Astrocyte (in vitro differentiated cells and primary cell): ENCODE measurements at regions not wholly inside any gene's neighbourhood (a gene's known extent, or its start where the extent isn't known, plus 50 kb on each side); places are given as distances from the start of the nearest gene placed in this dataset.

Experiments
- DNase-seq: peaks from one replicate; pipeline ENCODE4 v3.0.0-alpha.2; 2010; ENCODE audit warnings: low read depth
- FAIRE-seq: peaks from 2 replicates; lab custom pipeline; 2011; peaks lifted over from hg19 to GRCh38; lab: Jason Lieb, UNC
- H2AFZ ChIP-seq: 2 replicates; pipeline ENCODE4 v1.6.0; 2012; ENCODE audit warnings: low read depth, low read length, inconsistent platforms
- H3K27ac ChIP-seq: 2 replicates; pipeline ENCODE4 v1.5.1; 2011; ENCODE audit warnings: low read depth, low read length, inconsistent platforms
- H3K27me3 ChIP-seq: 2 replicates; pipeline ENCODE4 v1.6.0; 2011; ENCODE audit warnings: low read length, inconsistent platforms; ENCODE audit not compliant: insufficient read depth
- H3K36me3 ChIP-seq: 2 replicates; pipeline ENCODE4 v1.5.1; 2011; ENCODE audit warnings: low read length, inconsistent platforms; ENCODE audit not compliant: insufficient read depth
- H3K4me1 ChIP-seq: 2 replicates; pipeline ENCODE4 v1.5.1; 2011; ENCODE audit warnings: low read length, inconsistent platforms; ENCODE audit not compliant: insufficient read depth
- H3K4me2 ChIP-seq: 2 replicates; pipeline ENCODE4 v1.6.0; 2012; ENCODE audit warnings: low read length, inconsistent platforms
- H3K4me3 ChIP-seq: 2 replicates; pipeline ENCODE4 v1.5.1; 2011; ENCODE audit warnings: low read depth, mild to moderate bottlenecking, low read length, inconsistent platforms; ENCODE audit not compliant: insufficient read depth
- H3K79me2 ChIP-seq: 2 replicates; pipeline ENCODE4 v1.6.0; 2012; ENCODE audit warnings: mild to moderate bottlenecking, low read length, inconsistent platforms; ENCODE audit not compliant: insufficient read depth
- H3K9ac ChIP-seq: 2 replicates; pipeline ENCODE4 v1.6.0; 2012; ENCODE audit warnings: mild to moderate bottlenecking, low read length, inconsistent platforms
- H3K9me3 ChIP-seq: 2 replicates; pipeline ENCODE4 v1.5.1; 2012; ENCODE audit warnings: low read depth, mild to moderate bottlenecking, low read length, inconsistent platforms; ENCODE audit not compliant: insufficient read depth
- H4K20me1 ChIP-seq: 2 replicates; pipeline ENCODE4 v1.6.0; 2012; ENCODE audit warnings: low read length, inconsistent platforms; ENCODE audit not compliant: insufficient read depth
- H3K27ac Mint-ChIP-seq: one replicate; pipeline ENCODE4 v1.8.0; 2021; ENCODE audit warnings: mild to moderate bottlenecking, mixed read lengths; ENCODE audit not compliant: unreplicated experiment
- H3K27me3 Mint-ChIP-seq: one replicate; pipeline ENCODE4 v1.8.0; 2021; ENCODE audit warnings: low read depth, mixed read lengths; ENCODE audit not compliant: unreplicated experiment
- H3K36me3 Mint-ChIP-seq: one replicate; pipeline ENCODE4 v1.8.0; 2021; ENCODE audit warnings: low read depth, mixed read lengths; ENCODE audit not compliant: unreplicated experiment
- H3K4me1 Mint-ChIP-seq: one replicate; pipeline ENCODE4 v1.8.0; 2021; ENCODE audit warnings: low read depth, mixed read lengths; ENCODE audit not compliant: unreplicated experiment
- H3K4me3 Mint-ChIP-seq: one replicate; pipeline ENCODE4 v1.8.0; 2021; ENCODE audit warnings: mild to moderate bottlenecking, moderate library complexity, mixed read lengths; ENCODE audit not compliant: unreplicated experiment
- H3K9me3 Mint-ChIP-seq: one replicate; pipeline ENCODE4 v1.8.0; 2021; ENCODE audit warnings: mild to moderate bottlenecking, mixed read lengths; ENCODE audit not compliant: unreplicated experiment
- EZH2 ChIP-seq: IDR thresholded peaks from 2 replicates; pipeline ENCODE4 v1.6.1; 2012; ENCODE audit warnings: mild to moderate bottlenecking, low read length, inconsistent platforms; ENCODE audit not compliant: insufficient read depth
- TF ChIP-seq, protein P1 (sequence below): IDR thresholded peaks from 2 replicates; pipeline ENCODE4 v1.5.1; 2011; ENCODE audit warnings: low read depth, mild to moderate bottlenecking, inconsistent platforms, low read length, moderate library complexity; ENCODE audit not compliant: insufficient read depth

DNA sequence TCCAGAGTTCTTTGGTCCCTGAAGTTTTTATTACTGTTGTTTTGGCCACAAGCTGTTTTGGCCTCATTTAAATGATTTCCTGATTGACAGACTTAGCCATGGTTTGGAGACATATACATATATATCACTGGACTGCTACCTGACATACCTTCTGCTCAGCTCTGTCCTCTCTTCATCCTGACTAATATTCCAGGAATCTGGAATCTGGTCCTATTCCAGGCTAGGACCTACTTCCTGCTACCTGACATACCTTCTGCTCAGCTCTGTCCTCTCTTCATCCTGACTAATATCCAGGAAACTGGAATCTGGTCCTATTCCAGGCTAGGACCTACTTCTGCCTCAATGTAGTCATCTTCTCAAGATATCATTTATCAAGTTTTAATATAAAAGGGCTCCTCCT is 724.4 kb upstream of the ROBO1 start:
- no peak overlapping the region for H3K27ac Mint-ChIP-seq
- H3K9me3 Mint-ChIP-seq = no peaks in the 10 kb centered on the region
- FAIRE-seq = no peak
- TF ChIP-seq EZH2 = no peak
- TF ChIP-seq, protein P1, sequence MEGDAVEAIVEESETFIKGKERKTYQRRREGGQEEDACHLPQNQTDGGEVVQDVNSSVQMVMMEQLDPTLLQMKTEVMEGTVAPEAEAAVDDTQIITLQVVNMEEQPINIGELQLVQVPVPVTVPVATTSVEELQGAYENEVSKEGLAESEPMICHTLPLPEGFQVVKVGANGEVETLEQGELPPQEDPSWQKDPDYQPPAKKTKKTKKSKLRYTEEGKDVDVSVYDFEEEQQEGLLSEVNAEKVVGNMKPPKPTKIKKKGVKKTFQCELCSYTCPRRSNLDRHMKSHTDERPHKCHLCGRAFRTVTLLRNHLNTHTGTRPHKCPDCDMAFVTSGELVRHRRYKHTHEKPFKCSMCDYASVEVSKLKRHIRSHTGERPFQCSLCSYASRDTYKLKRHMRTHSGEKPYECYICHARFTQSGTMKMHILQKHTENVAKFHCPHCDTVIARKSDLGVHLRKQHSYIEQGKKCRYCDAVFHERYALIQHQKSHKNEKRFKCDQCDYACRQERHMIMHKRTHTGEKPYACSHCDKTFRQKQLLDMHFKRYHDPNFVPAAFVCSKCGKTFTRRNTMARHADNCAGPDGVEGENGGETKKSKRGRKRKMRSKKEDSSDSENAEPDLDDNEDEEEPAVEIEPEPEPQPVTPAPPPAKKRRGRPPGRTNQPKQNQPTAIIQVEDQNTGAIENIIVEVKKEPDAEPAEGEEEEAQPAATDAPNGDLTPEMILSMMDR = no peak
- no peaks in the 10 kb centered on the region for H3K27me3 Mint-ChIP-seq
- Histone ChIP-seq H3K4me3 (no peak overlapping the region), H3K9ac (no peak overlapping the region), H3K4me1 (no peaks in the 10 kb centered on the region), H3K27ac (no peak overlapping the region), H3K4me2 (no peak overlapping the region), H3K79me2 (no peaks in the 10 kb centered on the region), H3K36me3 (no peaks in the 10 kb centered on the region), H2AFZ (no peak overlapping the region), H4K20me1 (no peaks in the 10 kb centered on the region), H3K9me3 (peaks cover 3% of the 10 kb centered on the region), H3K27me3 (no peaks in the 10 kb centered on the region)
- no peak overlapping the region for H3K4me3 Mint-ChIP-seq
- no peaks in the 10 kb centered on the region for H3K36me3 Mint-ChIP-seq
- H3K4me1 Mint-ChIP-seq = no peaks in the 10 kb centered on the region
- DNase-seq = no peak

DNA sequence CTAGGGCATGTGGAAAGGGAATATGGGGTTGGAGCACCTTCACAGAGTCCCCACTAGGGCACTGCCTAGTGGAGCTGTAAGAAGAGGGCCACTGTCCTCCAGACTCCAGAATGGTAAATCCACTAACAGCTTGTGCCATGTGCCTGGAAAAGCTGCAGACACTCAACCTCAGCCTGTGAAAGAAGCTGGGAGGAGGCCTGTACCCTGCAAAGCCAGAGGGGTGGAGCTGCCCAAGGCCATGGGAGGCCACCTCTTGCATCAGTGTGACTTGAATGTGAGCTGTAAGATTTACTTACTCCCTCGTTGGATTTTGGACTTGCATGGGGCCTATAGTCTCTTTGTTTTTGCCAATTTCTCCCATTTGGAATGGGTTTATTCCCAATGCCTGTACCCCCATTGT is 705.2 kb upstream of the ROBO1 start:
- no peak overlapping the region for H3K4me2 ChIP-seq
- H3K4me3 ChIP-seq = no peak overlapping the region
- H2AFZ ChIP-seq = no peak overlapping the region
- H3K36me3 ChIP-seq = no peaks in the 10 kb centered on the region
- H3K27me3 Mint-ChIP-seq = no peaks in the 10 kb centered on the region
- no peak overlapping the region for H3K9ac ChIP-seq
- DNase-seq (no peak), FAIRE-seq (no peak)
- no peaks in the 10 kb centered on the region for H3K27me3 ChIP-seq
- no peak overlapping the region for H3K27ac ChIP-seq
- H3K4me3 Mint-ChIP-seq = no peak overlapping the region
- no peaks in the 10 kb centered on the region for H3K9me3 Mint-ChIP-seq
- no peaks in the 10 kb centered on the region for H3K79me2 ChIP-seq
- no peaks in the 10 kb centered on the region for H3K36me3 Mint-ChIP-seq
- H3K27ac Mint-ChIP-seq = no peak overlapping the region
- H4K20me1 ChIP-seq = no peaks in the 10 kb centered on the region
- H3K9me3 ChIP-seq = no peaks in the 10 kb centered on the region
- H3K4me1 ChIP-seq = no peaks in the 10 kb centered on the region
- H3K4me1 Mint-ChIP-seq = no peaks in the 10 kb centered on the region
- TF ChIP-seq EZH2 = no peak

DNA sequence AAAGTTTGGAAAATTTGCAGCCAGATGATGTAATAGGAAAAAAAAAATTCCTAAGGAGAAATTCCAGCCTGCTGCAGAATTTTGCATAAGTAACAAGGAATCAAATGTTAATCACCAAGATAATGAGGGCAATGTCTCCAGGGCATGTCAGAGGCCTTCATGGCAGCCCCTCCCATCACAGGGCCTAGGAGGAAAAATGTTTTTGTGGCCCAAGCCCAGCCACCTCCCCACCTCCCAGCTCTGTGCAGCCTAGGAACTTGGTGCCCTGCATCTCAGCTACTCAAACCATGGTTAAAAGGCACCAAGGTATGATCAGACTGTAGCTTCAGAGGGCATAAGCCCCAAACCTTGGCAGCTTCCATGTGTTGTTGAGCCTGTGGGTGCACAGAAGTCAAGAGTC is 704.7 kb upstream of the ROBO1 start:
- no peak for FAIRE-seq
- H3K36me3 Mint-ChIP-seq = no peaks in the 10 kb centered on the region
- no peak overlapping the region for H3K4me2 ChIP-seq

More for the DNA sequence above, 704.7 kb upstream of the ROBO1 start:
- Mint-ChIP-seq H3K27ac (no peak overlapping the region), H3K4me3 (no peak overlapping the region), H3K9me3 (no peaks in the 10 kb centered on the region), H3K27me3 (no peaks in the 10 kb centered on the region), H3K4me1 (no peaks in the 10 kb centered on the region)
- DNase-seq = no peak
- no peaks in the 10 kb centered on the region for H3K4me1 ChIP-seq
- no peak overlapping the region for H2AFZ ChIP-seq
- H3K9ac ChIP-seq = no peak overlapping the region
- no peaks in the 10 kb centered on the region for H4K20me1 ChIP-seq
- H3K27me3 ChIP-seq = no peaks in the 10 kb centered on the region
- no peaks in the 10 kb centered on the region for H3K9me3 ChIP-seq
- H3K79me2 ChIP-seq = no peaks in the 10 kb centered on the region
- TF ChIP-seq, protein P1 = no peak
- TF ChIP-seq EZH2 = no peak
- H3K27ac ChIP-seq = no peak overlapping the region
- H3K36me3 ChIP-seq = no peaks in the 10 kb centered on the region
- no peak overlapping the region for H3K4me3 ChIP-seq
